ENCODE measurements at regions not wholly inside any gene's neighbourhood (a gene's known extent, or its start where the extent isn't known, plus 50 kb on each side); places are given as distances from the start of the nearest gene placed in this dataset.

GRCh38 chr3:166455744-166456143 is 618.5 kb upstream of the BCHE start:
- DNase-seq (ENCODE audit: low read depth) = no peak
- TF ChIP-seq CTCF (IDR thresholded peaks at IDR 0.05; ENCODE audit: insufficient read depth, low read depth, low read length) = no peak

GRCh38 chr3:166453478-166453877 is 616.3 kb upstream of the BCHE start:
- no peak for TF ChIP-seq CTCF (IDR thresholded peaks at IDR 0.05; ENCODE audit: insufficient read depth, low read depth, low read length)
- H3K4me3 ChIP-seq (ENCODE audit: low read depth, low read length) = no peak overlapping the region
- DNase-seq (ENCODE audit: low read depth) = no peak

More at GRCh38 chr3:166455744-166456143, 618.5 kb upstream of the BCHE start:
- H3K4me3 ChIP-seq (ENCODE audit: low read depth, low read length) = no peak overlapping the region

- no peak for DNase-seq (ENCODE audit: low read depth)
- no peak for TF ChIP-seq CTCF (IDR thresholded peaks at IDR 0.05; ENCODE audit: insufficient read depth, low read depth, low read length)
- no peak overlapping the region for H3K4me3 ChIP-seq (ENCODE audit: low read depth, low read length)
Observed at GRCh38 chr3:166451997-166452396, 614.8 kb upstream of the BCHE start.

GRCh38 chr3:166447513-166447912 is 610.3 kb upstream of the BCHE start:
- no peak for TF ChIP-seq CTCF (IDR thresholded peaks at IDR 0.05; ENCODE audit: insufficient read depth, low read depth, low read length)
- no peak overlapping the region for H3K4me3 ChIP-seq (ENCODE audit: low read depth, low read length)
- no peak for DNase-seq (ENCODE audit: low read depth)

GRCh38 chr3:166446986-166447385 is 609.8 kb upstream of the BCHE start:
- DNase-seq (ENCODE audit: low read depth) = no peak
- no peak overlapping the region for H3K4me3 ChIP-seq (ENCODE audit: low read depth, low read length)
- no peak for TF ChIP-seq CTCF (IDR thresholded peaks at IDR 0.05; ENCODE audit: insufficient read depth, low read depth, low read length)

GRCh38 chr3:166446291-166446690 is 609.1 kb upstream of the BCHE start:
- no peak overlapping the region for H3K4me3 ChIP-seq (ENCODE audit: low read depth, low read length)
- no peak for TF ChIP-seq CTCF (IDR thresholded peaks at IDR 0.05; ENCODE audit: insufficient read depth, low read depth, low read length)
- no peak for DNase-seq (ENCODE audit: low read depth)

- no peak for TF ChIP-seq CTCF (IDR thresholded peaks at IDR 0.05; ENCODE audit: insufficient read depth, low read depth, low read length)
- no peak overlapping the region for H3K4me3 ChIP-seq (ENCODE audit: low read depth, low read length)
- DNase-seq (ENCODE audit: low read depth) = no peak
Observed at GRCh38 chr3:166445865-166446264, 608.6 kb upstream of the BCHE start.

Data from fibroblast of villous mesenchyme (primary cell).